Fibroblast of the aortic adventitia (primary cell): ENCODE measurements at regions not wholly inside any gene's neighbourhood (a gene's known extent, or its start where the extent isn't known, plus 50 kb on each side); places are given as distances from the start of the nearest gene placed in this dataset.

ENCODE experiments used
- DNase-seq: peaks from one replicate; pipeline ENCODE4 v3.0.0-alpha.2; 2010; ENCODE audit warnings: low read depth
- H3K4me3 ChIP-seq: 2 replicates; pipeline ENCODE4 v1.5.1; 2011; ENCODE audit warnings: low read depth, mild to moderate bottlenecking, control low read depth, low read length, moderate library complexity
- CTCF ChIP-seq: IDR thresholded peaks from 2 replicates; pipeline ENCODE4 v1.5.1; 2011; ENCODE audit warnings: mild to moderate bottlenecking, low read length, control low read depth, inconsistent platforms; ENCODE audit not compliant: insufficient read depth

DNA sequence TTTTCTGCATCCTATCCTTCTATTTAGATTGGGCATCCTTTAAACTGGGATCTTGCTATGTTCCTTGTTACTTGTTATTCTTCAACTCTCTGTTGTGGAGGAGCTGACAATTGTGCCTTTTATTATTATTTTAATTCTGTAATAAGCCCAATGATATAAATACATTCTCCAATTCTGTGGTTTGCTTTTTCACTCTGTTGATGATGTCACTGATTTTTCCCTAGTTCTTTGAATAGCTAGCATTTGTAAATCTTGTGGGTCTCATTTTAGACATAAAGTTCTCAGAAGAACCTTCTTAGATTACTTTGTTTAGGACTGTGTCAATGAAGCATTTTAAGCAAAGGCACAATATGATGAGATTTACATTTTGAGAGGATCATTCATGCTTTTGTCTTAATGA lies 79.5 kb upstream of the SLC8A1 start:
- no peak for TF ChIP-seq CTCF
- no peak for DNase-seq
- H3K4me3 ChIP-seq = no peak overlapping the region

DNA sequence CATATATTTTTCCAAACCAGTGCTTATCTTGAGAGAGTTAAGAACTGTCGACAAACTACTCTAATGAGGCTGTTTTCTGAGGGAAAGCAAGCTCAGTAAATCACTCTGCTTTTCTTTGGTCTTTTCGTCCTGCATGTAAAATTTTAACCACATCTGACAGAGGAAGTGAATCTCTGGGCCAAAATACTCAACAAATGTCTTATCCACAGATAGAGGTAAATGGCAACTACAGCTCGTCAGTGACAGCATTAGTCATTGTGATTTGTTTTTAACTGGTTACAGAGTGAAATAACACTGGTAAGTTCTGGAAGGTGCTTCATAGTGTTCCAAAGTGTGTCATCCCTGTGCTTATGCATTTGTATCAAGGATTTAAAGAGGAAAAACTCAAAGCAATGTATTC lies 82.6 kb upstream of the SLC8A1 start:
- DNase-seq = no peak
- no peak for TF ChIP-seq CTCF

GRCh38 chr2:40535972-40536371 lies 84.1 kb upstream of the SLC8A1 start:
- no peak for DNase-seq
- TF ChIP-seq CTCF = no peak
- no peak overlapping the region for H3K4me3 ChIP-seq

More for the DNA sequence above, 82.6 kb upstream of the SLC8A1 start:
- no peak overlapping the region for H3K4me3 ChIP-seq

DNA sequence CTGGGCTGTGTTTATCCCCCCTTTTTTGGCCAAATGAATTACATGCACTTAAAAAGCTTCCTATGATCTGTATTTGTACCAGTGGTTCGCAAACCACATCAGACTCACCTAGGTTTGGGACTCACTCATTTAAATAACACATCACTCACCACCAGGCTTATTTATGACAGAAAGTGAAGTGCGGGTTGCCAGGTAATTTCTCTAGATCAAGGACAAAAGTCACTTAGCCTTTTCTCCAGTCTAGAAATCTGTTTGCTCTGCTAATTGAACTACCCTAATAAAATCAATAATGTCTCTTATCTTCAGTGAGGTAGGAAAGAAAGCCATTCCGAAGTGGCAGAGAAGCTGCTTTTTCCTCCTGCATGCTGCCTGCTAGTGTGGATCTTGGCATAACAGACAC lies 88.1 kb upstream of the SLC8A1 start:
- no peak for DNase-seq
- no peak for TF ChIP-seq CTCF

GRCh38 chr2:40543381-40543780 lies 91.5 kb upstream of the SLC8A1 start:
- no peak for TF ChIP-seq CTCF
- H3K4me3 ChIP-seq = no peak overlapping the region
- no peak for DNase-seq

More for the DNA sequence above, 88.1 kb upstream of the SLC8A1 start:
- no peak overlapping the region for H3K4me3 ChIP-seq

- no peak for TF ChIP-seq CTCF
- no peak for DNase-seq
- no peak overlapping the region for H3K4me3 ChIP-seq
Observed at GRCh38 chr2:40544072-40544471, 92.2 kb upstream of the SLC8A1 start.

DNA sequence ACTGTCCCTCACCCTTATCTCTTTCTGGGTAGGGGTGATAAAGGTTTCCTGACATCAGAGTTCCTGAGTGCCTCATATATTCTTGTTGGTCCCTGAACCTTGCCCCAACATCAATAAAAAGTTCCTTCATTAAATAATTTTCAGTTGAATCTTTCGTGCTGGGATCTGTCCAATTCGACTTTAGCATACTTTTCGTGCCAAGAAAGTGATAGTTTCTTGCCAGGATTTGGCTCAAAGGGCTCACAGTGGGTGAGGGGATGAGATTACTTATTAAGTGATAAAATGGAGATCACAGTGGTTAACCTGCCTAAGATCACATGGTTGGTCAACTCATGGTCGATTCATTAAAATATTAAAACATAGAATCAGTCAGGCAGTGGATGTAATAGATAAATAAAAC lies 93.8 kb upstream of the SLC8A1 start:
- H3K4me3 ChIP-seq = no peak overlapping the region
- no peak for DNase-seq
- no peak for TF ChIP-seq CTCF
